ENCODE measurements at regions not wholly inside any gene's neighbourhood (a gene's known extent, or its start where the extent isn't known, plus 50 kb on each side); places are given as distances from the start of the nearest gene placed in this dataset.

DNA sequence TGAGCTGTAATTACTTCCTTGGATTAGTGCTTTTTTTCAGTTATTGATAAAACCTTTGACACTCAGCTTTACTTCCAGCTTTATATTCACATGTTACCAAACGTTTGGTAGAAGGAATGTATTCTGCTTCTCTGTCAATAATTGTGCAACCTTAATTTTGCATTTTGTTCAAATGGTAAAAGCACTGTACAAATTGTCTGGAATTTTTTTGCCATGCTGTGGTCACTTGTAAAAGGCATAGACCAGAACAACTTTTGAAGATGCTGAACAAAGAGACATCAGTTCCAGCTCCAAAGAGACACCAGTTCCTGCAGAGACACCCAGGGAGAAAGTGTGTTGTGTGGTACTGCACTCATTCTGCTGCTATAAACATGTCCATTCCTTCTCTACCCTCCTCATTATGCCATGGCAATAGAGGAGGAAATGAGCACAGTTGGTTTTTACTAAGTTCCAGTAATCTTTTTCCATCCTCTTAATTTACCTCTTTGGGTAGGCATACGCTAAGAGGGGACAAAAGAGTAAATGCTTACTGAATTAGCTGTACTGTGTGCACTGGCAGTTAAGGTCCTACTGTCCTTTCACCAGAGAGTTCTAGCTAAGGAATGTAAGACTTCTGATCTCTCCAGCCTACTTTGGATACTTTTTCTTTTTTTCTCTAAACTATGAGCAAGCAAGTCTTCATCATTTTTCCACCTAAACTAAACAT lies 387.4 kb downstream of the FGF10 start:
- no peak for DNase-seq
- Histone ChIP-seq H3K9me3 (peaks cover 0 to 2% (median 0%) of the 10 kb centered on the region in 4 donors), H3K4me3 (no peak overlapping the region), H3K4me1 (no peaks in the 10 kb centered on the region), H3K27ac (no peak overlapping the region), H3K36me3 (no peaks in the 10 kb centered on the region), H3K27me3 (no peaks in the 10 kb centered on the region)
- TF ChIP-seq, protein P1, sequence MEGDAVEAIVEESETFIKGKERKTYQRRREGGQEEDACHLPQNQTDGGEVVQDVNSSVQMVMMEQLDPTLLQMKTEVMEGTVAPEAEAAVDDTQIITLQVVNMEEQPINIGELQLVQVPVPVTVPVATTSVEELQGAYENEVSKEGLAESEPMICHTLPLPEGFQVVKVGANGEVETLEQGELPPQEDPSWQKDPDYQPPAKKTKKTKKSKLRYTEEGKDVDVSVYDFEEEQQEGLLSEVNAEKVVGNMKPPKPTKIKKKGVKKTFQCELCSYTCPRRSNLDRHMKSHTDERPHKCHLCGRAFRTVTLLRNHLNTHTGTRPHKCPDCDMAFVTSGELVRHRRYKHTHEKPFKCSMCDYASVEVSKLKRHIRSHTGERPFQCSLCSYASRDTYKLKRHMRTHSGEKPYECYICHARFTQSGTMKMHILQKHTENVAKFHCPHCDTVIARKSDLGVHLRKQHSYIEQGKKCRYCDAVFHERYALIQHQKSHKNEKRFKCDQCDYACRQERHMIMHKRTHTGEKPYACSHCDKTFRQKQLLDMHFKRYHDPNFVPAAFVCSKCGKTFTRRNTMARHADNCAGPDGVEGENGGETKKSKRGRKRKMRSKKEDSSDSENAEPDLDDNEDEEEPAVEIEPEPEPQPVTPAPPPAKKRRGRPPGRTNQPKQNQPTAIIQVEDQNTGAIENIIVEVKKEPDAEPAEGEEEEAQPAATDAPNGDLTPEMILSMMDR (IDR thresholded peaks at IDR 0.05), result no peak
- no peak for TF ChIP-seq POLR2A (IDR thresholded peaks at IDR 0.05)

DNA sequence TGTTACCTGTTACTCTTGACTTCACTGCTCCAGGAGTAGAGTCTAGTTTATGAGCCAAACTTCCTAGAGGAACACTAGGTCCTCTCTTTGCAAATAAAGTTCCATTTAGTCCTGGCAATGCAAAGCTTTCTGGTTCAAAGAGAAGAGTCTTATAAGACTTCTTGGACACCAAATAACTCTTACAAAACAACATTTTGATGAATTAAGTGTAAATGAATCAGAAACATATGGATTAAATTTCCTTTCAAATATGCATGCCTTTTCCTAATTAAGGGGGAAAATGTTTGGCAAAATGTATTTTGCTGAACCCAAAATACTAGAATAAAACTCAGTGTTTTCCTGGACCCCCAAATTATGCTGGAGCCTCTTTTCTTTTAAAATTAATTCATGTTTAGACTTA lies 388.0 kb downstream of the FGF10 start:
- no peaks in the 10 kb centered on the region for H3K36me3 ChIP-seq
- peaks cover 0 to 2% (median 0%) of the 10 kb centered on the region in 4 donors for H3K9me3 ChIP-seq
- DNase-seq, result no peak
- H3K4me3 ChIP-seq, result no peak overlapping the region
- TF ChIP-seq, protein P1 (IDR thresholded peaks at IDR 0.05), result no peak
- TF ChIP-seq POLR2A (IDR thresholded peaks at IDR 0.05), result no peak
- H3K4me1 ChIP-seq, result no peaks in the 10 kb centered on the region
- H3K27ac ChIP-seq, result no peak overlapping the region
- no peaks in the 10 kb centered on the region for H3K27me3 ChIP-seq

GRCh38 chr5:43997647-43998272 lies 391.5 kb downstream of the FGF10 start:
- Histone ChIP-seq H3K9me3 (peaks cover 0 to 2% (median 0%) of the 10 kb centered on the region in 4 donors), H3K4me1 (no peaks in the 10 kb centered on the region), H3K27ac (no peak overlapping the region), H3K4me3 (no peak overlapping the region), H3K27me3 (no peaks in the 10 kb centered on the region), H3K36me3 (no peaks in the 10 kb centered on the region)
- no peak for DNase-seq
- no peak for TF ChIP-seq POLR2A (IDR thresholded peaks at IDR 0.05)
- TF ChIP-seq, protein P1 (IDR thresholded peaks at IDR 0.05), result no peak

GRCh38 chr5:43996221-43996620 lies 393.0 kb downstream of the FGF10 start:
- DNase-seq, result no peak
- Histone ChIP-seq H3K36me3 (no peaks in the 10 kb centered on the region), H3K9me3 (peaks cover 0 to 2% (median 0%) of the 10 kb centered on the region in 4 donors), H3K27ac (no peak overlapping the region), H3K4me1 (no peaks in the 10 kb centered on the region), H3K27me3 (no peaks in the 10 kb centered on the region), H3K4me3 (no peak overlapping the region)
- TF ChIP-seq, protein P1 (IDR thresholded peaks at IDR 0.05), result no peak
- TF ChIP-seq POLR2A (IDR thresholded peaks at IDR 0.05), result no peak

GRCh38 chr5:43994352-43994708 lies 391.4 kb downstream of the NNT start:
- TF ChIP-seq, protein P1 (IDR thresholded peaks at IDR 0.05), result no peak
- TF ChIP-seq POLR2A (IDR thresholded peaks at IDR 0.05), result no peak
- Histone ChIP-seq H3K4me3 (no peak overlapping the region), H3K36me3 (no peaks in the 10 kb centered on the region), H3K9me3 (peaks cover 0 to 2% (median 0%) of the 10 kb centered on the region in 4 donors), H3K4me1 (no peaks in the 10 kb centered on the region), H3K27ac (no peak overlapping the region), H3K27me3 (no peaks in the 10 kb centered on the region)
- DNase-seq, result no peak

Measured in Peyer's patch (tissue), 4 donors.